ENCODE measurements at regions not wholly inside any gene's neighbourhood (a gene's known extent, or its start where the extent isn't known, plus 50 kb on each side); places are given as distances from the start of the nearest gene placed in this dataset.

DNA sequence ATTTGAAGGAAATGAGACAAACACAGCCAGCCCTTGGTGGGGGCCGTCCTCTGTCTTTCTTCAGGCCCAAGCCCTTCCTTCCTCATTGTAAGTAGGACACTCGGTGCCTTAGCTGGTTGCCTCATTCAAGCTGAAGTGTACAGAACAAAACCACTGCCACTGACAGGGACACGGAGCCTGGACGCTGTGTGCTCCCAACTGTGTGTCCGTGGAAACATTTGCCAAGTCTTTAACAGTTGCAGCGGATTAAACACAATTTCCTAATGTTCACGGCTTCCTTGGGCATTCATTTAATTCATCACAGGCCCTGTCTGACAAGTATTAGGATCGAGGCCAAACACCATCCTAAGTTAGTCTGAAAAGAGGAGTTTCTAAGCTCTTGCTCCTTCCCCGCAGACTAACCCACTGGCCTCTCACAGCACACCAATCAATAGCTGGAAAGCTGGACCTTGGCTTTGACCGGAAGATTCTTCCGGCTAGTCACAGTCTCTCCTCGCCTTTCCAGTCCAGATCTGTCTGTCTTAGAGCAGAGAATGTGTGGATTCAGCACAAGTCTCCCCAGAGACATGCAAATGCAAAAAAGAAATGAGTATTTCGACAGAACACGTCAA, 68.7 kb upstream of the ACSL3 start:
- TF ChIP-seq CTCF (IDR thresholded peaks at IDR 0.05; ENCODE audit: insufficient read depth, low read length), result no peak
- TF ChIP-seq POLR2AphosphoS5 (IDR thresholded peaks at IDR 0.05; ENCODE audit: low read depth), result no peak

Data from HL-60 (cell line).